Spinal cord (tissue), 9 donors: ENCODE measurements at regions not wholly inside any gene's neighbourhood (a gene's known extent, or its start where the extent isn't known, plus 50 kb on each side); places are given as distances from the start of the nearest gene placed in this dataset.

Experiments
- DNase-seq, 6 donors: peaks; one replicate each; pipeline versions ENCODE4 v3.0.0 to v3.0.0-alpha.2; 2013 to 2015; ENCODE audit warnings: low spot score in 6 of 6, low read depth in 4 of 6
- H3K27ac ChIP-seq: one replicate; pipeline ENCODE4 v1.5.1; 2013; ENCODE audit warnings: low read depth, low read length, control low read depth
- H3K27me3 ChIP-seq: one replicate; pipeline ENCODE4 v1.6.1; 2013; ENCODE audit warnings: low read length; ENCODE audit not compliant: control insufficient read depth, insufficient read depth
- H3K36me3 ChIP-seq: one replicate; pipeline ENCODE4 v1.6.1; 2013; ENCODE audit warnings: low read length; ENCODE audit not compliant: control insufficient read depth, insufficient read depth
- H3K4me1 ChIP-seq: one replicate; pipeline ENCODE4 v1.6.1; 2013; ENCODE audit warnings: low read length; ENCODE audit not compliant: control insufficient read depth, insufficient read depth
- H3K4me3 ChIP-seq: one replicate; pipeline ENCODE4 v1.5.1; 2013; ENCODE audit warnings: low read depth, low read length, control low read depth
- H3K9me3 ChIP-seq: one replicate; pipeline ENCODE4 v1.6.1; 2013; ENCODE audit warnings: low read length; ENCODE audit not compliant: control insufficient read depth, insufficient read depth
- WGBS: methylation state at CpG from one replicate; pipeline ENCODE4 v1.1.5; 2013; ENCODE audit warnings: missing lambda C conversion rate; ENCODE audit not compliant: insufficient coverage; 5-methylcytosine and 5-hydroxymethylcytosine counted together
- donor health status: healthy.

GRCh38 chr6:51269876-51270275 lies 451.2 kb downstream of the TFAP2B start:
- Histone ChIP-seq H3K27me3 (no peaks in the 10 kb centered on the region), H3K4me3 (no peak overlapping the region), H3K4me1 (no peaks in the 10 kb centered on the region), H3K9me3 (no peaks in the 10 kb centered on the region), H3K36me3 (no peaks in the 10 kb centered on the region), H3K27ac (no peak overlapping the region)
- DNase-seq, result peak in 1 of 6 donors; percentile 84

- Histone ChIP-seq H3K9me3 (no peaks in the 10 kb centered on the region), H3K27me3 (no peaks in the 10 kb centered on the region), H3K36me3 (no peaks in the 10 kb centered on the region), H3K4me1 (no peaks in the 10 kb centered on the region), H3K4me3 (no peak overlapping the region), H3K27ac (no peak overlapping the region)
- DNase-seq, result no peak
- 100% methylated on average over 1 of the region's 1 CpG for WGBS
Observed at GRCh38 chr6:51271615-51272014, 452.9 kb downstream of the TFAP2B start.

DNA sequence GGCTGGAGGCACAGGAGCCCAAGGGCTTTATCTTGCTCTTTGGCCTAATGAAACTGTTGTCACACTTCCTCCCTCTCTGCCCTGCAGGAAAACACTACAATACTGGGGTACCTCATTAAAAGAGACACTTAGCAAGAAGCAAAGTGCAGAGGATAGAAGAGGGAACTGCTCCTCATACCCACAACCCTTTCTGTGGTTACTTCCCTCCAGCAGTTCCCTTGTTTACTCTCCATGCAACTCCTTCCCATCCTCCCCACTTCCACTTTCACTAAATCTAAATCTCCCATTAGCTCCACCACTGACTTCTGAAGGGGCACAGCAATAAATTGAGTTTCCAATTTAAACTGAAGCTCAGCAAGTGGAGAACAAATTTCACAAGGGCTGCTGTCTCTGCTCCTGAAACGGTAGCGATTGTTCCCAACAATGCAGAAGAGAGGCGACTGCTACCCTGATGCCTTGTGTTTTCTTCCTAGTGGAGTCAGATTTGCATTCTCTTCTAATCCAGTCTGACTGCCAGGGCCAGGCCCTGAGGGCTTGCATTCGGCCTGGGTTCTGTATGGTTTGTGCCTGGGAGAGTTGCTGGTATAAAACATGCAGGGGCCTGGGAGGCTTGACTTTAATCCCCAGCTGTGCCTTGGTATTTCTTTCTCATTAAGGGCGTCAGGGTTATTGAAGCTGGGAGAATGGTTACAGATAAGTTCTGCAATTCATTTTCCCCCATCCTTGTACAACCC lies 454.7 kb downstream of the TFAP2B start:
- Histone ChIP-seq H3K36me3 (no peaks in the 10 kb centered on the region), H3K27me3 (no peaks in the 10 kb centered on the region), H3K27ac (no peak overlapping the region), H3K4me3 (no peak overlapping the region), H3K9me3 (no peaks in the 10 kb centered on the region), H3K4me1 (no peaks in the 10 kb centered on the region)
- peak in 1 of 6 donors; percentile 9 for DNase-seq
- WGBS, result 58% methylated on average over 4 of the region's 5 CpGs

DNA sequence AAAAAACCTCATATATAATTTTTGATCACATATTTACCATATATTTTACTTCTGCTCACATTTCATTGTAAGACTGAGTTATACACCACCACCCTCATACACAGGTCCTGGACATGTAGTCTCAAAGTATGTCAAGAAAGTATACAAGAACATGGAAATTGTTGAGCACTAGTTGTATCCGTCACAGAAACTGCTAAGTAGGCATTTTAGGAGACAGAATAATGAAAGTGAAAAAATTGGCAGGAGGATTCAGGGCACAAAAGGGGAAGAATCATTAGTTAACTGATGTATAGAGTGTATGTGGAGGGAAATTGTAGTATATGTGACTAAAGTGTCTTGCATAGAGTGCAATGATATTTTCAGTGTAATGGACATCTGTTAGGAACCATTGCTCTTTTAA lies 458.8 kb downstream of the TFAP2B start:
- H3K36me3 ChIP-seq, result no peaks in the 10 kb centered on the region
- no peaks in the 10 kb centered on the region for H3K27me3 ChIP-seq
- H3K4me3 ChIP-seq, result no peak overlapping the region
- H3K27ac ChIP-seq, result no peak overlapping the region
- 88% methylated on average over 1 of the region's 1 CpG for WGBS
- no peaks in the 10 kb centered on the region for H3K9me3 ChIP-seq
- H3K4me1 ChIP-seq, result no peaks in the 10 kb centered on the region
- DNase-seq, result no peak

GRCh38 chr6:51282026-51282425 lies 463.4 kb downstream of the TFAP2B start:
- no peaks in the 10 kb centered on the region for H3K4me1 ChIP-seq
- DNase-seq, result no peak
- no peaks in the 10 kb centered on the region for H3K27me3 ChIP-seq
- H3K27ac ChIP-seq, result no peak overlapping the region
- no peak overlapping the region for H3K4me3 ChIP-seq
- H3K9me3 ChIP-seq, result no peaks in the 10 kb centered on the region
- H3K36me3 ChIP-seq, result no peaks in the 10 kb centered on the region
- WGBS, result no CpG with 5 or more reads among the region's 2 CpGs

DNA sequence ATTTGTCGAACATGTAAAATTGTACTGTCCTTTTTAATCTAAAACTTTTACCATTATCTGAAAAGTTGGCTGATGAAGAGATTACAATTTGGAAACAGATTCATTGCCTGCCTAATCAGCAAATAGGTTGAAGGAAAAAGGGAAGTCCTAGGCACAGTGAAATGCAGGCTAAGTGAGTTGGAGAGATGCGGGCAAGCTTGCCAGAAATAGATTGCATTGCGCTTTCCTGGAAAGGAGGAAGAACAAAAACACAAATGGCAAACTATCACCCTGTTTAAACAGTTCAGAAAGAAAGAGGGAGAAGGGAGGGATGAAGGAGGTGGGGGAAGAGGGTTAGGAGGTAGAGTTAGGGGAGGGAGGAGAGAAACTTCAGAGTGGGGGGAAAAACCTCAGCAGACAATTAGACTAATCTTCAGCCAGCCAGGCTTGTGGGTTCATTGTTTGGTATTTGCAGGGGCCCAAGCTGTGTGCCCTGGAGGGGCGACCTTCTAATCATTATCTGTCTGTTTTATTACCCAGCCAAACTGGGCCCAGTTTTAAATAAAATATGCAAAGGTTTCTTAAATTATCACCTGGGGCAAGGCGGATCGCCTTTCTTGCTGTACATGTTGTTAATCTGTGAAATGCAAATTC lies 465.2 kb downstream of the TFAP2B start:
- WGBS, result no CpG with 5 or more reads among the region's 6 CpGs
- Histone ChIP-seq H3K9me3 (no peaks in the 10 kb centered on the region), H3K4me3 (no peak overlapping the region), H3K27ac (no peak overlapping the region), H3K27me3 (no peaks in the 10 kb centered on the region), H3K36me3 (no peaks in the 10 kb centered on the region), H3K4me1 (no peaks in the 10 kb centered on the region)
- DNase-seq, result no peak

DNA sequence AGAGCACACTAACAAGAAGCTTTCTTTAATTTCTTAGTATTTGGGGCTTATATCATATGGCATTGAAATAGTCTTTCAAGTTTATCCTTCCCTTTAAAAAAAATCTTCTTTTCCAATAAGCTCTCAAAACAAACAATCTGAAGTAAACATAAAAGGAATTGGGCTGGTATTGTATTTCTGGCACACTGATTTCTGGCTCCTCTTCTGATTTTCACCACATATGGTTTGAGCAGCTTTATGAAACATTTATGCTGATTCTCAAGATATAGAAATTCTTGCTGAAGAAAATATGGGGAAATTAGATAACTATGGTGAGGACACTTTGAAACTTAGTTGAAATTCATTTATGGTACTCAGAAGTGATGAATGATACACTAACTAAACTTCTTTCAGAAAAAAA lies 467.2 kb downstream of the TFAP2B start:
- Histone ChIP-seq H3K4me1 (no peaks in the 10 kb centered on the region), H3K9me3 (no peaks in the 10 kb centered on the region), H3K4me3 (no peak overlapping the region), H3K27me3 (no peaks in the 10 kb centered on the region), H3K36me3 (no peaks in the 10 kb centered on the region), H3K27ac (no peak overlapping the region)
- DNase-seq, result peak in 1 of 6 donors; percentile 61

- H3K27me3 ChIP-seq, result no peaks in the 10 kb centered on the region
- H3K9me3 ChIP-seq, result no peaks in the 10 kb centered on the region
- WGBS, result no CpG with 5 or more reads among the region's 3 CpGs
- no peak overlapping the region for H3K27ac ChIP-seq
- no peak overlapping the region for H3K4me3 ChIP-seq
- no peak for DNase-seq
- no peaks in the 10 kb centered on the region for H3K4me1 ChIP-seq
- no peaks in the 10 kb centered on the region for H3K36me3 ChIP-seq
Observed at GRCh38 chr6:51289041-51289440, 470.4 kb downstream of the TFAP2B start.

GRCh38 chr6:51292659-51293058 lies 474.0 kb downstream of the TFAP2B start:
- no CpG with 5 or more reads among the region's 1 CpG for WGBS

DNA sequence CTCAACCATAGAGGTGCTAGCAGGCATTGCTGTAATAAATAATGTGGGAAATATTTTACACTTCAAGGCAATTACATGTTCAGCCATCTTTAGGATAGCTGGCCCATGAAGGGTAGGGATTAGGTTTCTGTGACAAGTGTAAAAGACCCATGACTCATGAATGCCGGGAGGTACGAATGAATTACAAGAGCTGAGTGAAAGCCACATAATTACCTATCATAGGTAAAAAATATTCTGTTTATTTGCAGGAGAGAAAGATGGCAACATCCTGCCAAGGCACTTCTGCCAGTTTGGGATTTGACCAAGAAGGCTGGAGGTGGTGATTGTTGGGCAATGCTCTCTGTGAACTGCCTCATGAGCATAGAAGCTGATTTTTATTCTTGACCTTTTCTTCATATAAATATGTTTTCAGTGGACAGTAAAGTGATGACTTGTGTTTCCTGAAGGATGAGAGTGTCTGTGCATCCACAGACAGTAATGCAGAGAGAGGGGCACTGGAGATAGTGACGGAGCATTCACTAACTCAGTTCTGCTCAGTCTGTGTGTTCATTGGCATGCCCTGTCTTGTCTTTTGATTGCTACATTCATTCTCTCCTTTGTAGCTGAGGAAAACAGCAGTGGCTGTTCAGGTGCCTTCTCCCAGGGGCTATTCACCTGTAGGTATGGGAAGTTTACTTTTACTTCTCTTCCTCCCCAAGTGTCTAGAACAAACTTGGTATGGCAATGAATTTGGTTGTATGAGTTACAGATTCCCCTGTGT lies 481.1 kb downstream of the TFAP2B start:
- DNase-seq, result no peak
- Histone ChIP-seq H3K4me3 (no peak overlapping the region), H3K9me3 (no peaks in the 10 kb centered on the region), H3K4me1 (no peaks in the 10 kb centered on the region), H3K27me3 (no peaks in the 10 kb centered on the region), H3K27ac (no peak overlapping the region), H3K36me3 (no peaks in the 10 kb centered on the region)
- 100% methylated on average over 1 of the region's 3 CpGs for whole genome bisulfite sequencing

More at GRCh38 chr6:51292659-51293058, 474.0 kb downstream of the TFAP2B start:
- Histone ChIP-seq H3K36me3 (no peaks in the 10 kb centered on the region), H3K27me3 (no peaks in the 10 kb centered on the region), H3K4me3 (no peak overlapping the region), H3K27ac (no peak overlapping the region), H3K9me3 (no peaks in the 10 kb centered on the region), H3K4me1 (no peaks in the 10 kb centered on the region)
- no peak for DNase-seq
